Stomach (tissue), 8 donors: ENCODE measurements at regions not wholly inside any gene's neighbourhood (a gene's known extent, or its start where the extent isn't known, plus 50 kb on each side); places are given as distances from the start of the nearest gene placed in this dataset.

ENCODE experiments used
- DNase-seq, 2 donors: peaks; one replicate each; pipeline versions ENCODE4 v3.0.0 to v3.0.0-alpha.2; 2013 to 2019
- H3K27ac ChIP-seq, 5 donors: fragments of 200-600 bp in 4 of 5; sonication (generic) in 4 of 5; one replicate each; pipeline ENCODE4 v1.5.1; 2013 to 2019; ENCODE audit warnings: mild to moderate bottlenecking in 1 of 5, moderate library complexity in 1 of 5
- H3K27me3 ChIP-seq, 3 donors: fragments of 200-600 bp; sonication (generic); one replicate each; pipeline ENCODE4 v1.5.1; 2017 to 2019; ENCODE audit warnings: mixed run types in 1 of 3
- H3K36me3 ChIP-seq, 4 donors: fragments of 200-600 bp; sonication (generic); 1 replicate in 3 of 4; 2 replicates in 1 of 4; pipeline ENCODE4 v1.5.1; 2016 to 2019
- H3K4me1 ChIP-seq, 4 donors: fragments of 200-600 bp; sonication (generic); one replicate each; pipeline ENCODE4 v1.5.1; 2016 to 2019
- H3K4me3 ChIP-seq, 4 donors: fragments of 200-600 bp; sonication (generic) in 3 of 4; one replicate each; pipeline ENCODE4 v1.5.1; 2016 to 2019; ENCODE audit warnings: mild to moderate bottlenecking in 1 of 4
- H3K9me3 ChIP-seq, 4 donors: fragments of 200-600 bp; sonication (generic); one replicate each; pipeline ENCODE4 v1.5.1; 2016 to 2019
- EP300 ChIP-seq: sonication (generic); formaldehyde crosslinking; IDR thresholded peaks from one replicate; pipeline ENCODE4 v1.6.1; 2017; ENCODE audit warnings: antibody characterized with exemption
- POLR2A ChIP-seq, 4 donors: fragments of 450-650 bp; IDR thresholded peaks; one replicate each; pipeline ENCODE4 v1.6.1; 2016; ENCODE audit warnings: antibody characterized with exemption in 4 of 4, control low read depth in 2 of 4, mild to moderate bottlenecking in 1 of 4, moderate library complexity in 1 of 4
- POLR2AphosphoS5 ChIP-seq, 3 donors: sonication (generic); formaldehyde crosslinking; IDR thresholded peaks; one replicate each; pipeline ENCODE4 v1.6.1; 2016; ENCODE audit warnings: antibody characterized with exemption in 3 of 3
- WGBS, 5 donors: extraction: QIAGEN DNeasy Blood & Tissue Kit in 3 of 5; methylation state at CpG; one replicate each; pipeline versions ENCODE4 v1.1.5 to v1.1.7; 2013 to 2018; 5-methylcytosine and 5-hydroxymethylcytosine counted together
- intact Hi-C: fragments of 100-400 bp; cut with DNase I; formaldehyde crosslinking; loops from one replicate; pipeline ENCODE4 v1.15.1; 2023; ENCODE audit warnings: low total_unique reads
- TF ChIP-seq, protein P1 (sequence below), 7 experiments: fragments of 450-650 bp in 4 of 7; fragments of 200-600 bp in 3 of 7; sonication (generic) in 3 of 7; IDR thresholded peaks; one replicate each; pipeline ENCODE4 v1.5.1; 2016 to 2019; ENCODE audit warnings: antibody characterized with exemption in 7 of 7, control low read depth in 2 of 7, mild to moderate bottlenecking in 1 of 7
- donor health status: healthy with polysubstance abuse.
- donor health status: Bipolar disorder and iron deficiency.
- donor health status: healthy.

DNA sequence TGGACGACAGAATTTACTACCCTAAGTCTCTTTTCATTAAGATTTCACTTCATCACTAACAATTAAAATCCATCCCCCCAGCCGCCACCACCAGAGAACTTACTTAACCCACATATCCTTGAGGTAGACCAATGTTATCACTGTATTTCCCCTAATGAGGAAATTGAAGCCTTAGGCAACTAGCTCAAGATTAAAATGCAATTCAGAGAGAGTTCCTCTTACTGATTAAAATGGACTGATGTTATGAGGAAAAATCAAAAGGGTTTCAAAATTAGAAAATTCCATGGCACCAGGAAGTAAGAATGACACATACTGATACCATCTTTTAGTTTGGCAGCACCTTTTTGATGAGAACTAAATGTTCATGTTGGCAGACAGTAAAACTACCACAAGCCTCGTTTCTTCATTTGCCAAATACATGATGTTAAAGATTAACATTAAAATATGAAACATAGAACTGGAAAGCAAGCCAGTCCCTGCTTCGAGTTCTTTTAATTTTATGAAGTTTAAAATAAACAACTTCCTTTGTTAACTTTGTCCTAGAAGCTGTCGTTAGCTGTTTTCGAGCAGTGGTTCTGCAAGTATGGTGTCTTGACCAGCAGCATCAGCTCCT lies 69.3 kb upstream of the CCDC160 start:
- H3K9me3 ChIP-seq = no peaks in the 10 kb centered on the region
- DNase-seq = no peak
- TF ChIP-seq EP300 (no peak), POLR2AphosphoS5 (IDR thresholded peaks at IDR 0.05) (no peak), POLR2A (IDR thresholded peaks at IDR 0.05) (no peak)
- TF ChIP-seq, protein P1, sequence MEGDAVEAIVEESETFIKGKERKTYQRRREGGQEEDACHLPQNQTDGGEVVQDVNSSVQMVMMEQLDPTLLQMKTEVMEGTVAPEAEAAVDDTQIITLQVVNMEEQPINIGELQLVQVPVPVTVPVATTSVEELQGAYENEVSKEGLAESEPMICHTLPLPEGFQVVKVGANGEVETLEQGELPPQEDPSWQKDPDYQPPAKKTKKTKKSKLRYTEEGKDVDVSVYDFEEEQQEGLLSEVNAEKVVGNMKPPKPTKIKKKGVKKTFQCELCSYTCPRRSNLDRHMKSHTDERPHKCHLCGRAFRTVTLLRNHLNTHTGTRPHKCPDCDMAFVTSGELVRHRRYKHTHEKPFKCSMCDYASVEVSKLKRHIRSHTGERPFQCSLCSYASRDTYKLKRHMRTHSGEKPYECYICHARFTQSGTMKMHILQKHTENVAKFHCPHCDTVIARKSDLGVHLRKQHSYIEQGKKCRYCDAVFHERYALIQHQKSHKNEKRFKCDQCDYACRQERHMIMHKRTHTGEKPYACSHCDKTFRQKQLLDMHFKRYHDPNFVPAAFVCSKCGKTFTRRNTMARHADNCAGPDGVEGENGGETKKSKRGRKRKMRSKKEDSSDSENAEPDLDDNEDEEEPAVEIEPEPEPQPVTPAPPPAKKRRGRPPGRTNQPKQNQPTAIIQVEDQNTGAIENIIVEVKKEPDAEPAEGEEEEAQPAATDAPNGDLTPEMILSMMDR (IDR thresholded peaks at IDR 0.05) = no peak
- H3K27me3 ChIP-seq = peaks cover 0 to 11% (median 0%) of the 10 kb centered on the region in 3 donors
- WGBS, 5 donors = 47 to 81% (median 67%) methylated on average over 6 of the region's 6 CpGs
- H3K27ac ChIP-seq = no peak overlapping the region
- H3K36me3 ChIP-seq = no peaks in the 10 kb centered on the region
- H3K4me1 ChIP-seq = peaks cover 0 to 4% (median under 1%) of the 10 kb centered on the region in 4 donors
- intact Hi-C loops = no loop called here
- no peak overlapping the region for H3K4me3 ChIP-seq

DNA sequence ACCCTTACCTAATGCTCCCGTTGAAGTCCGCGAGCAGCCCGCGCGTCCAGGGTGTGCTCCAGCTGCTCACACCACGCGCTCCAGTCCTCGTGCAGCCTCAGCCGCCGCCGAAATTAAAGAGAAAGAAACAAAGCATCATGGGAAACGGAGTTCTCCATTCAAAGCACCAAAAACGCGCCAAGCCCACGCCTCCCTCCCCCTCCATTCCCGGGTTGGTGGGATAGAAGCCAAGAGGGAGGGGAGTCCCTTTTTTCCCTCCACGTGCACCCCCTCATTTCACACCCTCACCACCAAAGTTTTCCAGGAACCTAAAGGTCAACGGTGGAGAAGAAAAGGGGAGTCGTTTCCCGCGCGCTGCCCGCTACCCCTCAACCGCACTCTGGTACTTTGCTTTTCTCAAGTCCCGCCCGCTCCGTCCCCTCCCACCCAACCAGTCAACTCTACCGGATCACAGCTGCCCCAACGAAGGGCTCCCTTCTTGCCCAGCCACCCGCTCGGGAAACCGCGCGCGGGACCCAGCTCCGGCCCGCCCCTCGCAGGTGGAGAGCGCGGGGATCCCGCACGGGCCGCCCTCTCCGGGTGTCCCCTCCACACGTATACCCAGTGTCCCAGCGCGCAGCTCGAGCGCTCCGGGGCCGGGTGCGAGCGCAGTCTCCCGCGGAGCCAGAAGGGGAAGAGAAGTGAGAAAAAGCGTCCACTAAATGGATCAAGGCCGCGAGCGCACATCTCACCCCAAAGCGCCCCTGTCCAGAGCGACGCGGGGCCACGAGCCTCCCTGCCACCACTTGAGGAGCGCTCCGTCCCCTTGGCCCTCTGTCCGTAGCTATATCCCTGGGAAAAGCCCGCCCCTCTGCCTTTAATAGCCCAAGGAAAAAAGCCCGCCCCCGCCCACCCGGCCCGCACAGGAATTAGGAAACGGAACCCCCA lies 65.1 kb upstream of the CCDC160 start:
- no peak for TF ChIP-seq POLR2A (IDR thresholded peaks at IDR 0.05)
- TF ChIP-seq POLR2AphosphoS5 (IDR thresholded peaks at IDR 0.05) = no peak
- TF ChIP-seq EP300 = no peak
- TF ChIP-seq, protein P1 (IDR thresholded peaks at IDR 0.05) = no peak
- 1 to 46% (median 9%) methylated on average over 13 to 74 of the region's 74 CpGs for whole genome bisulfite sequencing, 5 donors
- intact Hi-C loops = no loop called here
- peak; percentile 34 to 77 for DNase-seq
- no peaks in the 10 kb centered on the region for H3K9me3 ChIP-seq
- H3K36me3 ChIP-seq = no peaks in the 10 kb centered on the region
- peaks cover 0 to 14% (median 6%) of the 10 kb centered on the region in 4 donors for H3K4me1 ChIP-seq
- peak overlapping the region; percentile 49 to 68 (median 54) for H3K4me3 ChIP-seq
- H3K27me3 ChIP-seq = peaks cover 0 to 19% (median 19%) of the 10 kb centered on the region in 3 donors
- peak overlapping the region in 3 of 5 donors; percentile 19 to 69 (median 51) for H3K27ac ChIP-seq

DNA sequence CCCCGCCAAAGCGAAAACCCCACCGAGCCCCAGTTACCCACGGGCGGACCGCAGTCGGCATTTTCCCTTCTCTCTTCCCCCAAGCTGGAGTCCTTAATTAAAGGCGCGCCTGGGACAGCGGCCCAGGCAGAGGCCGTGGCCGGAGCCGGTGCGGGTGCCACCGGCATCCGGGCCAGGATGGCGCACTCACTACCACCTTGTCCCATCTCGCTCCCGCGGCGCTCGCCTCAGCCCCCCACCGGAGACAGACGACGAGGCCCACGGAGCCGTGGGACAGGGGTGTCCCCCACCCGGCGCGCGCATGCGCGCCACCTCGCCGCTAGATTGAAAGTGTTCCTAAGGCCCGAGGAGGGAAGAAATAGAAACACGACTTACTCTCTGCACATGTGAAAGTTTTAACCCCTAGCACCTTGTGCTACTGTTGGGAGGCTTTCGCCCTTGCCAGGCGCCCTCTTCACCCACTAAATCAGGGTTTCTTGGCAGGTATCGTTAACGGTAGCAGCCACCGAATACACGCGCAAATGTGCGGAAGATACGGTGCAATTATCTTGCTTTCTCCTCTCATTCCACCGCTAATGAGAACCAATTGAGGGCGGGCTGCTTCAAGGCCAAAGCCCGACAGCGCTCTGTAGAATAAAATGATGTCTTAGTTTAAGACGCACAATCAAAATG lies 64.3 kb upstream of the CCDC160 start:
- peak; percentile 27 to 51 for DNase-seq
- TF ChIP-seq POLR2A (IDR thresholded peaks at IDR 0.05) (no peak), EP300 (no peak), POLR2AphosphoS5 (IDR thresholded peaks at IDR 0.05) (no peak)
- TF ChIP-seq, protein P1 (IDR thresholded peaks at IDR 0.05) = no peak
- no peaks in the 10 kb centered on the region for H3K9me3 ChIP-seq
- H3K36me3 ChIP-seq = no peaks in the 10 kb centered on the region
- intact Hi-C loops = no loop called here
- peaks cover 0 to 14% (median 6%) of the 10 kb centered on the region in 4 donors for H3K4me1 ChIP-seq
- peaks cover 0 to 19% (median 19%) of the 10 kb centered on the region in 3 donors for H3K27me3 ChIP-seq
- H3K27ac ChIP-seq = peak overlapping the region in 4 of 5 donors; percentile 19 to 69 (median 36)
- WGBS, 5 donors = 0 to 36% (median 7%) methylated on average over 35 to 51 of the region's 51 CpGs
- H3K4me3 ChIP-seq = peak overlapping the region; percentile 49 to 68 (median 54)
